WTC11 (cell line): ENCODE measurements at regions not wholly inside any gene's neighbourhood (a gene's known extent, or its start where the extent isn't known, plus 50 kb on each side); places are given as distances from the start of the nearest gene placed in this dataset.

Experiments used
- ATF6 ChIP-seq: sonication (generic); formaldehyde crosslinking; IDR thresholded peaks from 2 replicates; pipeline ENCODE4 v1.8.1; 2023; ENCODE audit warnings: mild to moderate bottlenecking, missing genetic modification reagents
- CTCF ChIP-seq: fragments of 200-600 bp; IDR thresholded peaks from 2 replicates; pipeline ENCODE4 v1.8.0; 2022; ENCODE audit warnings: antibody characterized with exemption
- ELF4 ChIP-seq: sonication (generic); formaldehyde crosslinking; IDR thresholded peaks from 2 replicates; pipeline ENCODE4 v1.8.1; 2022; ENCODE audit warnings: low read depth, mild to moderate bottlenecking, moderate library complexity, missing genetic modification reagents
- ERG ChIP-seq: fragments of 250-450 bp; sonication (Bioruptor Pico); IDR thresholded peaks from 2 replicates; pipeline ENCODE4 v1.8.0; 2021; ENCODE audit warnings: mild to moderate bottlenecking
- FOXP1 ChIP-seq: sonication (generic); formaldehyde crosslinking; IDR thresholded peaks from 2 replicates; pipeline ENCODE4 v1.8.0; 2022; ENCODE audit warnings: missing genetic modification reagents, mild to moderate bottlenecking, moderate library complexity, borderline replicate concordance
- FOXP4 ChIP-seq: sonication (generic); formaldehyde crosslinking; IDR thresholded peaks from 2 replicates; pipeline ENCODE4 v1.8.0; 2022; ENCODE audit warnings: mild to moderate bottlenecking, missing genetic modification reagents
- GRHL2 ChIP-seq: fragments of 250-450 bp; sonication (Bioruptor Pico); IDR thresholded peaks from 2 replicates; pipeline ENCODE4 v1.8.0; 2022; ENCODE audit warnings: mild to moderate bottlenecking, moderate library complexity; ENCODE audit not compliant: insufficient replicate concordance, severe bottlenecking
- MAX ChIP-seq: sonication (generic); formaldehyde crosslinking; IDR thresholded peaks from 2 replicates; pipeline ENCODE4 v1.8.0; 2022; ENCODE audit warnings: mild to moderate bottlenecking, missing genetic modification reagents
- NR2C2 ChIP-seq: sonication (generic); formaldehyde crosslinking; IDR thresholded peaks from 2 replicates; pipeline ENCODE4 v1.8.0; 2022; ENCODE audit warnings: mild to moderate bottlenecking, missing genetic modification reagents
- SMAD3 ChIP-seq: sonication (generic); formaldehyde crosslinking; IDR thresholded peaks from 2 replicates; pipeline ENCODE4 v1.8.0; 2022; ENCODE audit warnings: missing genetic modification reagents, mild to moderate bottlenecking, borderline replicate concordance
- SOX15 ChIP-seq: fragments of 250-450 bp; sonication (Bioruptor Pico); IDR thresholded peaks from 2 replicates; pipeline ENCODE4 v1.9.0; 2021; ENCODE audit warnings: mild to moderate bottlenecking
- ZNF232 ChIP-seq: sonication (generic); formaldehyde crosslinking; IDR thresholded peaks from 2 replicates; pipeline ENCODE4 v1.8.0; 2022; ENCODE audit warnings: mild to moderate bottlenecking, missing genetic modification reagents
- ZNF425 ChIP-seq: fragments of 250-450 bp; sonication (Bioruptor Pico); conservative IDR thresholded peaks from 2 replicates; pipeline ENCODE4 v1.9.0; 2021; ENCODE audit warnings: mild to moderate bottlenecking
- TF ChIP-seq, protein P1 (sequence below): sonication (generic); formaldehyde crosslinking; IDR thresholded peaks from 2 replicates; pipeline ENCODE4 v1.8.1; 2023; ENCODE audit warnings: mild to moderate bottlenecking, moderate library complexity, missing genetic modification reagents

GRCh38 chr3:25945366-25945765, 155.5 kb downstream of the OXSM start:
- TF ChIP-seq CTCF (no peak), ZNF232 (no peak), ELF4 (CRISPR knock-in tag) (no peak), MAX (no peak), ERG (CRISPR knock-in tag) (no peak), NR2C2 (CRISPR knock-in tag) (no peak), ATF6 (CRISPR knock-in tag) (no peak), FOXP1 (no peak), GRHL2 (CRISPR knock-in tag) (no peak), SOX15 (CRISPR knock-in tag) (no peak), SMAD3 (CRISPR knock-in tag) (no peak), FOXP4 (CRISPR knock-in tag) (no peak), ZNF425 (CRISPR knock-in tag) (no peak)
- TF ChIP-seq, protein P1, sequence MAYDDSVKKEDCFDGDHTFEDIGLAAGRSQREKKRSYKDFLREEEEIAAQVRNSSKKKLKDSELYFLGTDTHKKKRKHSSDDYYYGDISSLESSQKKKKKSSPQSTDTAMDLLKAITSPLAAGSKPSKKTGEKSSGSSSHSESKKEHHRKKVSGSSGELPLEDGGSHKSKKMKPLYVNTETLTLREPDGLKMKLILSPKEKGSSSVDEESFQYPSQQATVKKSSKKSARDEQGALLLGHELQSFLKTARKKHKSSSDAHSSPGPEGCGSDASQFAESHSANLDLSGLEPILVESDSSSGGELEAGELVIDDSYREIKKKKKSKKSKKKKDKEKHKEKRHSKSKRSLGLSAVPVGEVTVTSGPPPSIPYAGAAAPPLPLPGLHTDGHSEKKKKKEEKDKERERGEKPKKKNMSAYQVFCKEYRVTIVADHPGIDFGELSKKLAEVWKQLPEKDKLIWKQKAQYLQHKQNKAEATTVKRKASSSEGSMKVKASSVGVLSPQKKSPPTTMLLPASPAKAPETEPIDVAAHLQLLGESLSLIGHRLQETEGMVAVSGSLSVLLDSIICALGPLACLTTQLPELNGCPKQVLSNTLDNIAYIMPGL (CRISPR knock-in tag) = no peak
